HG03139 (cell line): ENCODE measurements at regions not wholly inside any gene's neighbourhood (a gene's known extent, or its start where the extent isn't known, plus 50 kb on each side); places are given as distances from the start of the nearest gene placed in this dataset.

Source experiments
- ATAC-seq: cut with Tn5 transposase; IDR thresholded peaks from one replicate; pipeline ENCODE4 v1.9.1; 2021; ENCODE audit not compliant: unreplicated experiment

- ATAC-seq, result no peak
Measured at GRCh38 chr10:2475711-2476217, 591.6 kb upstream of the PFKP start.

DNA sequence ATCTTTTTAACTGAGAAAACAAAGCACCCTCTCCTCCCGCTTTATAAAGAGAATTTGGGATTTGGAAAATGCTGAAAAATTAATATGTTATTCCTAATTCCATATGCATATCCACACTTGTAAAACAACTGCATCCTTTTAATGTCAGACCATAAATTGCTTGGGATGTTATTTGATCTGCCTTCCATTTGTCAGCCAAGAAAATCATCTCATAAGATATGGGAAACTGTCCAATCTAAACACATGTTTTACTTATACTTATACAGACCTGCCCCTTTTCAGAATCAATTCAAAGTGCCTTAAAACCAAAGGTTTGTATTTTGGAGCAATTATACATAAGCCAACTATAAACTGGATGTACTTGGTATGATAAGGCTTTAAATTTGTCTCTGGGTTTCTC lies 595.5 kb upstream of the PFKP start:
- no peak for ATAC-seq

GRCh38 chr10:2469802-2470201 lies 597.5 kb upstream of the PFKP start:
- ATAC-seq, result no peak

DNA sequence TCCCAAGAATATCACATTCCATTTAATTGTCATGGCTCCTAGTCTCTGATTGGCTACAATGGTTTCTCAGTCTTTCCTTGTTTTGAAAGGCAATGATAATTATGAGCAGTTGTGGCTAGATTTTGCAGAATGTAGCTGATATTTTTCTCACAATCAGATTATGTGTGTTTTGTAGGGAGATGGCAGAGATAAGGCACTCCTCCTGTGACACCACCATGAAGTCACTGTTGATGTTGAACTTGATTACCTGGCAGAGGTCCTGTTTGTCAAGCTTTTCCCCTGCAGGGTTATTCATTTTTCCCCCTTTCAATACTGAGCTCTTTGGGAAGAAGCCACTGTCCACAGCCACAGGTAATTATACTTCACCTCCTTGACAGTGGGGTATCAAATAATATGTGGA lies 602.9 kb upstream of the PFKP start:
- no peak for ATAC-seq

- no peak for ATAC-seq
Measured at GRCh38 chr10:2463316-2463715, 604.0 kb upstream of the PFKP start.

DNA sequence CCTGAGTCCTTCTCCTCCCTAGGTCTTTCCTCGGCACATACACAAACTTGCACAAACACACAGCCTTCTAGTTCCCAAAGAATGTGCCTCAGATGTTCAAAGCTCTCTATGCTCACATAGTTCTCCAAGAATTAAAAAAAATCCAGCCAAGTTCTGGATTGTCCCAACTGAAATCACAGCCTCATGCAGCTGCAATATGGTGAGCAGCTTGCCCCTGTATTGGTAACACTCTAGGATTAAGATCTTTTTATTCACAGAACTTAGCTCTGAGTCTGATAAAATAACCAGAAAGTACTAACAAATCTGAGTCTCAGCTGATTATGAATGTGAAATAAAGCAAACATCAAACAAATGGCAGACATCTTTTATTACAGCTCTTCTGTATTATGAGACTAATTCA lies 604.8 kb upstream of the PFKP start:
- no peak for ATAC-seq

- no peak for ATAC-seq
Measured at GRCh38 chr10:2460812-2461211, 606.5 kb upstream of the PFKP start.

DNA sequence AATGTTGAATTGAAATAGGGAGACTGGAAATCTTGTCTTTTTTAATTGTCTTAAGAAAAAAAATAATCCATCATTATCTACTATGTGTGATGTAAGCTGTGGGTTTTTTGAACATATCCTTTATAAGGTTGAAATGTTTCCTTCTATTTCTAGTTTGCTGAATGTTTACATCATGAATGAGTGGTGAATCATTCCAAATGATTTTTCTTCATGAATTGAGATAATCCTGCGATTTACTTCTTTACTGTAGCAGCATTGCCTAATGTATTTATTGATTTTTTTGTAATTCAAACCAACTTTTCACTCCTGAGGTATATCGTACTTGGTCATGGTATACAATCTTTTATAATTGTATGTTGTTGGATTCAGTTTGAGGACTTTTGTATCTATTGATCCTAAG lies 607.6 kb upstream of the PFKP start:
- ATAC-seq, result no peak

- no peak for ATAC-seq
Measured at GRCh38 chr10:2456834-2457233, 610.5 kb upstream of the PFKP start.

- ATAC-seq, result no peak
Measured at GRCh38 chr10:2445370-2445769, 622.0 kb upstream of the PFKP start.

GRCh38 chr10:2439983-2440382 lies 627.4 kb upstream of the PFKP start:
- ATAC-seq, result no peak

- ATAC-seq, result no peak
Measured at GRCh38 chr10:2439000-2439399, 628.3 kb upstream of the PFKP start.

GRCh38 chr10:2438248-2438939 lies 629.0 kb upstream of the PFKP start:
- no peak for ATAC-seq

DNA sequence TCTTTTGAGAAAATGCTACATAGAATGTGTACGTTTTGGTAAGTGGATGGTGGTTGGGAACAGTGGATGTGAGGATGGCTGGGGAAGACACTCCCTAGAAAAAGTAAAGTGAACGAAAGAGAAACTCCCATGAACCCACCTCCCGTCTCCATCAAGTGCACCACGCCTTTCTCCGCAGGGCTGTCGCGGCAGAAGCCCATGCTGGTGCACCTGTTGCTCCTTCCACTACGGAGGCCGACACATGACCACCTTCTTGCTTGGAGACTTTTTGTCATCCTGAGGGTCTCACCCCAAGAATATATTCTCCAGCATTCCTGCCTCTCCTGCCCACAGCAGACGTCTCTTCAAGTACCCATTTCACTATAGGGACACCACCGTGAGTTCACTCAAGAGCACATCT lies 630.4 kb upstream of the PFKP start:
- no peak for ATAC-seq

DNA sequence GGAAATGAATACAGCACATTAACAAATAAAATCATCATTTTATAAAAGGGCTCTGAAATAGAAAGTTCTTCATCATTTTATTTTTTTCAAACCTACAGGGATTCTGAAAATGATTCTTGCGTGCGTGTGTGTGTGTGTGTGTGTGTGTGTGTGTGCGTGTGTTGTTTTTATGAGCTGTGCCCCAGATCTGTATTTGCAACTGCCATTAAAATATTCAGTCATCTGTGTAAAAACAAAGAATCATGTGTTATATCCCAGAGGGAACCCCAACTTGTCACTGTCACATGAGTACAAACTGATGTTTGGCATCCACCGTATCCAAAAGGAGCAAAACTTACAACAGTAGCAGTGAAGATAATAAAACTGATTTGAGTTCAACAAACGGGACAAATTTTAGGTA lies 635.4 kb upstream of the PFKP start:
- ATAC-seq, result no peak

GRCh38 chr10:2427412-2427811 lies 639.9 kb upstream of the PFKP start:
- no peak for ATAC-seq

DNA sequence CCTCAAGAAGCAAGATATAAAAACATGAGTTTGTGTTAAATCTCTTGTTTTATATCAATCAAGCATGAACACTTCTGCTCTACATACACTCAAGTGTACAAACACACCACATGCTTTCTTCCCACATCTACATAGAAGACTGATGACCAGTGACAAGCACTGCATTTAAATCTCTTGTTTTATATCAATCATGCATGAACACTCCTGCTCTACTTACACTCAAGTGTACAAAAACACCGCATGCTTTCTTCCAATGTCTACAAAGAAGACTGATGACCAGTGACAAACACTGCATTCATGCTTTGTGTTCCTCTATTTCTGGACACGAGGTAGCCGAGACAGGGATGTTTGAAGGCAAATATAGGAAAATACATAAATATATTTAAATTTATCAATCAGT lies 642.0 kb upstream of the PFKP start:
- ATAC-seq, result no peak

GRCh38 chr10:2414562-2414961 lies 652.8 kb upstream of the PFKP start:
- ATAC-seq, result no peak

DNA sequence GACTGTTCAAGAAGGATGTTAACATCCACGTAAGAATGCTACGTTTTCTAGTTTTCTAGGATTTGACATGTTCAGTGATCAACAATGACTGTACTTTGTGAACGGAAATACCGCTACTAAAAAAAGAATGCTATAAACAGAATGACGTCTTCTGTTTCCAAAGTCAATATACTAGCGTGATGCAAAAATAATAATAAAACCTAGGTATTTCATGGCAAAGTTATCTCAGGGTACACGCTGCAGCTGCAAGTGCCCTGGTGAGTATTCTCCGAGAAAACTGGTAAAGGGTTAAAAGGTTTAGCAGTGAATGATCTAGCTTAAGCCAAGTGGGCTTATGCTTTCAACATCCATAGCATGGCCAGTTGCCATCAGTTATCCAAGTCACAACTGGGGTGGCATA lies 653.3 kb upstream of the PFKP start:
- no peak for ATAC-seq

DNA sequence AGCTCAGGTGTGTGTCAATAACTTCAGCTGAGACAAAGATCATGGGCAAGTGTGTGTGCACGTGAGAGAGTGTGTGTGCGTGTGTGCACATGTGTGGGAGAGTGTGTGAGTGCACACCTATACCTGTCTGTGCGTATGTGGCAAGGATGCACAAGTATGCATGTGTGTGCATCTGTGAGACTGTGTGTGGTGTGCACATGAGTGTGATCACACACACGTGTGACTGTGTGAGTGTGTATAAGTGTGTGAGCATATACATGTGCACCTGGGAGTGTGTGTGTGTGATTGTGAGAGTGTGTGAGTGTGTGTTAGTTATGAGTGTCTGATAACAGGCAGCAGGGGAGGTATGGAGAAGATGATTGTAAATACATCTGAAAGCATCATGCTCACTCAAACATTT lies 657.3 kb upstream of the PFKP start:
- ATAC-seq, result no peak

DNA sequence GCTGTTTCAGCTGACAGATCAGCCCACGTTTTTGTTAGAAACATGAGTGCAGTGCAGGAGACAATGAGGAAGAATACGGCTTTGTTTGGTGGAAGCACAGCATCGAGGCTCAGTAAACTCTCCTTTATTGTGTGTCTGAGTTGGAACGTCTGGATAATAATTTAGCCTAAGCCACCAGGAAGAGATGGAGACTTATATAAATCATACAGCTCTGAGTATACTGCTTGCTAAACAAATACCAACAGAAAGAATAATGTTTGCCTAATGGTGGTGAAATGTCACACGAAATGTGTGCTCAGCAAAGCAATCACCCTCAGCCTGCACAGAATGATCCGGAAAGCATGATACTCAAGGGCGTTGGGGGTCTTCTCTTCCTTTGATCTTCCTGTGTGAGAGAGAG lies 664.1 kb upstream of the ADARB2 start:
- ATAC-seq, result no peak

DNA sequence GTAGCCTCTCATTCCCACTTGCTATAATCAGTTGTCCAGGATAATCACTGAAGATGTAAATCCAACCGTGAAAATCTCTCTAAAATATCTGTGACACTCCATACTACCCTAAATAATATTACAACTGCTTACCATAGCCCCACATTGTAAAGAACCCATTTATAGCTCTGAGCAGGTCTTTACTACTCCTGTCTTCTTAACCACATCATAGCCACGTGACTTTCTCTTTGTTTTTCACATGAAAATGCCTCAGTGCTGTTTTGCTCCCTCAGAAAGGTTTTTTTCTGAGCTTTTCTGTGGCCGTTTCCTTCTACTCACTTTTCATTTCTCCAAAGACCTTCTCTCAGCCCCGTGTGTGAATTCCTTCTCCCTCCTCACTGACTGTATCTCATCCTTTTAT lies 662.2 kb upstream of the ADARB2 start:
- ATAC-seq, result no peak

DNA sequence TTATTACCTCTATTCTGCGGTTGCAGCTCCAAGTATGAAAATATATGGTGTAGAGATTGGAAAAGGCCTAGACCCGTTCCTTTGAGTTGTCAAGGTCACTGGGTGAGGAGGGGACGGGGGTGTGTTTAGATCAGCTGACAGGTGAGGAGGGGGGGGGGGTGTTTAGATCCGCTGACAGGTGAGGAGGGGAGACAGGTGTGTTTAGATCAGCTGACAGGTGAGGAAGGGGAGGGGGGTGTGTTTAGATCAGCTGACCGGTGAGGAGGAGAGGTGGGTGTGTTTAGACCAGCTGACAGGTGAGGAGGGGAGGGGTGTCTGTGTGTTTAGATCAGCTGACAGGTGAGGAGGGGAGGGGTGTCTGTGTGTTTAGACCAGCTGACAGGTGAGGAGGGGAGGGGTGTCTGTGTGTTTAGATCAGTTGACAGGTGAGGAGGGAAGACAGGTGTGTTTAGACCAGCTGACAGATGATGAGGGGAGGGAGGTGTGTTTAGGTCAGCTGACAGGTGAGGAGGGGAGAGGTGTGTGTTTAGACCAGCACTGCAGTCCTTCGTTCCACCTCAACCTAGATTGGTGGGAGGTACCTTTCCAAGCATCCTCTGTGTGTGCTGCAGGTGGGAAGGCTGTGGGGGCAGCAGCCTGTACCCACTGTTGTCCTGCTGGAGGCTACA lies 655.0 kb upstream of the ADARB2 start:
- ATAC-seq, result no peak
